Esophagus (tissue), 2 donors: ENCODE measurements at regions not wholly inside any gene's neighbourhood (a gene's known extent, or its start where the extent isn't known, plus 50 kb on each side); places are given as distances from the start of the nearest gene placed in this dataset.

ENCODE experiments used
- H3K27ac ChIP-seq, 2 donors: one replicate each; pipeline ENCODE4 v1.5.1; 2013; ENCODE audit warnings: low read depth in 2 of 2, mild to moderate bottlenecking in 2 of 2, inconsistent platforms in 1 of 2, low read length in 1 of 2, moderate library complexity in 1 of 2
- H3K27me3 ChIP-seq, 2 donors: one replicate each; pipeline ENCODE4 v1.6.1; 2013; ENCODE audit warnings: low read length in 2 of 2, control low read depth in 1 of 2, mild to moderate bottlenecking in 1 of 2; ENCODE audit not compliant: insufficient read depth in 2 of 2, control insufficient read depth in 1 of 2
- H3K36me3 ChIP-seq, 2 donors: one replicate each; pipeline ENCODE4 v1.6.1; 2013; ENCODE audit warnings: low read length in 1 of 2; ENCODE audit not compliant: control insufficient read depth in 2 of 2, insufficient read depth in 2 of 2
- H3K4me1 ChIP-seq, 2 donors: one replicate each; pipeline ENCODE4 v1.6.1; 2013; ENCODE audit warnings: low read length in 1 of 2; ENCODE audit not compliant: control insufficient read depth in 2 of 2, insufficient read depth in 2 of 2
- H3K4me3 ChIP-seq, 2 donors: one replicate each; pipeline ENCODE4 v1.5.1; 2013; ENCODE audit warnings: low read length in 2 of 2, mild to moderate bottlenecking in 2 of 2, low read depth in 1 of 2, moderate library complexity in 1 of 2
- H3K9me3 ChIP-seq, 2 donors: one replicate each; pipeline ENCODE4 v1.6.1; 2013; ENCODE audit warnings: mild to moderate bottlenecking in 2 of 2, low read depth in 1 of 2, low read length in 1 of 2, moderate library complexity in 1 of 2; ENCODE audit not compliant: control insufficient read depth in 2 of 2, insufficient read depth in 1 of 2
- WGBS, 2 donors: extraction: QIAGEN DNeasy Blood & Tissue Kit; methylation state at CpG; one replicate each; pipeline ENCODE4 v1.1.7; 2013; 5-methylcytosine and 5-hydroxymethylcytosine counted together
- donor health status: healthy with polysubstance abuse.
- donor health status: Bipolar disorder and iron deficiency.

DNA sequence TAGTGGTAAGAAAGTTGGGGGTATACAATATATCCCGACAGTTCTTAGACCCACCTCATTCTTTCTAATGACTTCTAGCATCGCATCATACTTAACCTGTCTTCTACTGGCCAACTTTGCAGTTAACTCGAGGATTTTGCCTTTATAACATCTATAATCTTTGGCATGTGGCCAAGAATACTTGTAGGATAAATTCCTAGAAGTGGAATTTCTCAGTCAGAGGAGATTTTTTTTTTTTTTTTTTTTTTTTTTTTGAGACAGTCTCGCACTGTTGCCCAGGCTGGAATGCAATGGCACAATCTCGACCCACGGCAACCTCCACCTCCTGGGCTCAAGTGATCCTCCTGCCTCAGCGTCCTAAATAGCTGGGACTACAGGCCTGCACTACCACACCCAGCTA is 253.5 kb downstream of the MRTFB start:
- Histone ChIP-seq H3K4me3 (no peak overlapping the region), H3K27ac (no peak overlapping the region), H3K4me1 (peaks cover 0 to 4% of the 10 kb centered on the region in 2 donors), H3K9me3 (no peaks in the 10 kb centered on the region), H3K36me3 (no peaks in the 10 kb centered on the region), H3K27me3 (no peaks in the 10 kb centered on the region)
- 51 to 65% methylated on average over 7 of the region's 7 CpGs for WGBS, 2 donors

DNA sequence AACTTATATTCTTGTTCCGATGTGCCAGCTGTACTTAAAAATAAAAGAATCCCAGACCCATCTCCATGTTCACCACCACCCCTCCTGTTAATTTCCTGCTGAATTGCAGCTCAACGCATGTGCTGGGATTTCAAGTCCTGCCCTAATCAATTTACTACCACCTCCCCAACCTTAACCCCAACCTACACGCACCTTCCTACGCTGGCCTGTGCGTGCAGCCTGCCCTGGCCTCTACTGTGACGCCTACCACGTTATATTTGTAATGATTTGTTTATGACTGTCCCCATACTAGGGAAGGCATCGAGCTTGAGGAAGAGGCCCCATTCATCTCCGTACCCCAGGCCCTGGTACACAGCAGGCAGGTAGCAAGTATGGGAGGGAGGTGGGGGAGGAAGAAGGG is 251.1 kb downstream of the MRTFB start:
- Histone ChIP-seq H3K27me3 (no peaks in the 10 kb centered on the region), H3K4me3 (no peak overlapping the region), H3K27ac (no peak overlapping the region), H3K9me3 (no peaks in the 10 kb centered on the region), H3K36me3 (no peaks in the 10 kb centered on the region), H3K4me1 (peaks cover 0 to 4% of the 10 kb centered on the region in 2 donors)
- 88% methylated on average over 9 of the region's 9 CpGs for WGBS, 2 donors

DNA sequence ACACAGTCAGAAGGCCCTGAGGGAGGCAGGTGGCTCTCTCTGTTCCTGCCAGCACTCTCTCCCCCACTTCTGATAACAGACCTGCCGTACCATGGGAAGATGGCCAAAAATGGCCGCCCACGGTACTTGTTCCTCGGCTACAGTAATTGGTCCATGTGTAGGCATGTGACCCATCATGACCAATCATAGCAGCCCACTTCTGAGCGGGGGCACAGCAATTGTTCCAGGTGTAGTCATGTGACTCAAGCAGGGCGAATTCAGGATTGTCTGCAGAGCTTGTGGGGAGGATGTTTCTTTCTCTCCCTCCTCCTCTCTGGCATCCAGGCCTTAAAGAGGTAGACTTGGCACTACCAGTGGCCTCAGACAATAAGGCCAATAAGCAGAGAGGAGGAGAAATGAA is 250.4 kb downstream of the MRTFB start:
- no peaks in the 10 kb centered on the region for H3K27me3 ChIP-seq
- 61 to 78% methylated on average over 6 of the region's 6 CpGs for WGBS, 2 donors
- H3K4me1 ChIP-seq: peaks cover 0 to 4% of the 10 kb centered on the region in 2 donors
- H3K9me3 ChIP-seq: no peaks in the 10 kb centered on the region
- no peak overlapping the region for H3K27ac ChIP-seq
- H3K4me3 ChIP-seq: no peak overlapping the region
- H3K36me3 ChIP-seq: no peaks in the 10 kb centered on the region

GRCh38 chr16:14320406-14320805 is 249.3 kb downstream of the MRTFB start:
- no peak overlapping the region for H3K27ac ChIP-seq
- H3K4me3 ChIP-seq: no peak overlapping the region
- H3K4me1 ChIP-seq: peaks cover 0 to 4% of the 10 kb centered on the region in 2 donors
- WGBS, 2 donors: 89 to 93% methylated on average over 4 of the region's 4 CpGs
- no peaks in the 10 kb centered on the region for H3K27me3 ChIP-seq
- no peaks in the 10 kb centered on the region for H3K36me3 ChIP-seq
- no peaks in the 10 kb centered on the region for H3K9me3 ChIP-seq
